ENCODE measurements at regions not wholly inside any gene's neighbourhood (a gene's known extent, or its start where the extent isn't known, plus 50 kb on each side); places are given as distances from the start of the nearest gene placed in this dataset. TPM values are rescaled to one million over a fixed set of nuclear protein-coding genes. Genes with fewer than 3 reads are reported as not detected.

- ATAC-seq (ENCODE audit: poor library complexity) = no peak
- DNase-seq = no peak
- intact Hi-C loops (cut with DNase I) = no loop called here
Measured at GRCh38 chr3:16114930-16115329, 59.5 kb upstream of the GALNT15 start.

- intact Hi-C loops (cut with DNase I) = no loop called here
- DNase-seq (no peak), ATAC-seq (ENCODE audit: poor library complexity) (no peak)
Measured at GRCh38 chr3:16118396-16118795, 56.1 kb upstream of the GALNT15 start.

- intact Hi-C loops (cut with DNase I) = no loop called here
- DNase-seq = no peak
- no peak for ATAC-seq (ENCODE audit: poor library complexity)
Measured at GRCh38 chr3:16119887-16120286, 54.6 kb upstream of the GALNT15 start.

- DNase-seq (no peak), ATAC-seq (ENCODE audit: poor library complexity) (no peak)
- intact Hi-C loops (cut with DNase I) = no loop called here
Measured at GRCh38 chr3:16121391-16121790, 53.1 kb upstream of the GALNT15 start.

- intact Hi-C loops (cut with DNase I) = no loop called here
- ATAC-seq (ENCODE audit: poor library complexity) (no peak), DNase-seq (no peak)
Measured at GRCh38 chr3:16122155-16122554, 52.3 kb upstream of the GALNT15 start.

GRCh38 chr3:16122661-16123060, 51.8 kb upstream of the GALNT15 start:
- ATAC-seq (ENCODE audit: poor library complexity) (no peak), DNase-seq (no peak)
- intact Hi-C loops (cut with DNase I) = no loop called here

- ATAC-seq (ENCODE audit: poor library complexity) (no peak), DNase-seq (no peak)
- intact Hi-C loops (cut with DNase I) = no loop called here
Measured at GRCh38 chr3:16124636-16125035, 49.8 kb upstream of the GALNT15 start.

Small RNA genes in the stretch of these regions (microRNA-seq; reads per million reads assigned to microRNA genes)
- not detected for gene MIR563
